ENCODE measurements at regions not wholly inside any gene's neighbourhood (a gene's known extent, or its start where the extent isn't known, plus 50 kb on each side); places are given as distances from the start of the nearest gene placed in this dataset.

- no peak for TF ChIP-seq CTCF (IDR thresholded peaks at IDR 0.05)
Measured at GRCh38 chr14:58798173-58798572, 160.4 kb downstream of the DACT1 start.

- no peak for TF ChIP-seq CTCF (IDR thresholded peaks at IDR 0.05)
Measured at GRCh38 chr14:58801086-58801485, 163.3 kb downstream of the DACT1 start.

GRCh38 chr14:58805057-58805456 is 167.3 kb downstream of the DACT1 start:
- no peak for TF ChIP-seq CTCF (IDR thresholded peaks at IDR 0.05)

- no peak for TF ChIP-seq CTCF (IDR thresholded peaks at IDR 0.05)
Measured at GRCh38 chr14:58805605-58806409, 168.0 kb downstream of the DACT1 start.

GRCh38 chr14:58807191-58807590 is 169.4 kb downstream of the DACT1 start:
- TF ChIP-seq CTCF (IDR thresholded peaks at IDR 0.05) = no peak

- TF ChIP-seq CTCF (IDR thresholded peaks at IDR 0.05) = no peak
Measured at GRCh38 chr14:58808828-58809227, 171.1 kb downstream of the DACT1 start.

GRCh38 chr14:58809520-58809919 is 171.8 kb downstream of the DACT1 start:
- no peak for TF ChIP-seq CTCF (IDR thresholded peaks at IDR 0.05)

All from LNCAP (cell line).